T-helper 2 cell treated with Interferon-gamma antibody and Interleukin-4, amounts not matched to agents 100 ng/mL and 5 ng/mL, for 36 hours (primary cell): ENCODE measurements at regions not wholly inside any gene's neighbourhood (a gene's known extent, or its start where the extent isn't known, plus 50 kb on each side); places are given as distances from the start of the nearest gene placed in this dataset.
"Not testable (repeated sequence)": the region's sequence is repeated elsewhere in the genome, so short reads cannot be mapped to it uniquely, and the experiment has no call there.

ENCODE experiments used
- intact Hi-C: fragments of 100-400 bp; cut with micrococcal nuclease; formaldehyde crosslinking; loops from one replicate; pipeline ENCODE4 v1.15.1; 2023

DNA sequence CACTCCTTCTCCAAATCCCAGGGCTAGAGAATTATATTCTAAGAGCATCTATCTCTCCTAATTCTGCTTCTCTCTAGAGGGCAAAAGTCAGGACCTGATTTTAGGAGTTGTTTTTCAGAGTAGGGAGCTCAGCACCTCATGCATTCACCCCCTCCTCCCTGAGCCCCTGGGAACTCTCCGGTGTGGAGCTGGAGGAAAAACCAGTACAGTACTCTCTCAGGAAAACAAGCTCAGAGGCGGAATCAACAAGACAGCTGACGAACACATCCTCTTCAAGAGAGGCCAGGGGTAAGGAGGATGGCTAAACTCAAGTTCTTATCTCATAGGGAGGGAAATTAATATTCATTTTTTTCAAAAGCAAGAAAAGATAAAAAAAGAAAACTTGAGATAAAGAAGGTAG lies 120.1 kb upstream of the CDYL start:
- intact Hi-C loops, result no loop called here

- intact Hi-C loops, result no loop called here
Observed at GRCh38 chr6:4655196-4656025, 120.8 kb upstream of the CDYL start.

- intact Hi-C loops, result no loop called here
Observed at GRCh38 chr6:4653141-4653540, 123.1 kb upstream of the CDYL start.

GRCh38 chr6:4651831-4652467 lies 124.3 kb upstream of the CDYL start:
- intact Hi-C loops, result no loop called here

GRCh38 chr6:4649728-4650127 lies 126.5 kb upstream of the CDYL start:
- intact Hi-C loops, result no loop called here

GRCh38 chr6:4647414-4648365 lies 128.5 kb upstream of the CDYL start:
- intact Hi-C loops, result no loop called here

GRCh38 chr6:4645713-4646360 lies 130.4 kb upstream of the CDYL start:
- intact Hi-C loops, result no loop called here

- intact Hi-C loops, result no loop called here
Observed at GRCh38 chr6:4644996-4645395, 131.2 kb upstream of the CDYL start.

- intact Hi-C loops, result no loop called here
Observed at GRCh38 chr6:4641461-4641860, 134.7 kb upstream of the CDYL start.

- intact Hi-C loops, result no loop called here
Observed at GRCh38 chr6:4640139-4640538, 136.1 kb upstream of the CDYL start.

GRCh38 chr6:4638641-4639040 lies 137.6 kb upstream of the CDYL start:
- intact Hi-C loops, result no loop called here

DNA sequence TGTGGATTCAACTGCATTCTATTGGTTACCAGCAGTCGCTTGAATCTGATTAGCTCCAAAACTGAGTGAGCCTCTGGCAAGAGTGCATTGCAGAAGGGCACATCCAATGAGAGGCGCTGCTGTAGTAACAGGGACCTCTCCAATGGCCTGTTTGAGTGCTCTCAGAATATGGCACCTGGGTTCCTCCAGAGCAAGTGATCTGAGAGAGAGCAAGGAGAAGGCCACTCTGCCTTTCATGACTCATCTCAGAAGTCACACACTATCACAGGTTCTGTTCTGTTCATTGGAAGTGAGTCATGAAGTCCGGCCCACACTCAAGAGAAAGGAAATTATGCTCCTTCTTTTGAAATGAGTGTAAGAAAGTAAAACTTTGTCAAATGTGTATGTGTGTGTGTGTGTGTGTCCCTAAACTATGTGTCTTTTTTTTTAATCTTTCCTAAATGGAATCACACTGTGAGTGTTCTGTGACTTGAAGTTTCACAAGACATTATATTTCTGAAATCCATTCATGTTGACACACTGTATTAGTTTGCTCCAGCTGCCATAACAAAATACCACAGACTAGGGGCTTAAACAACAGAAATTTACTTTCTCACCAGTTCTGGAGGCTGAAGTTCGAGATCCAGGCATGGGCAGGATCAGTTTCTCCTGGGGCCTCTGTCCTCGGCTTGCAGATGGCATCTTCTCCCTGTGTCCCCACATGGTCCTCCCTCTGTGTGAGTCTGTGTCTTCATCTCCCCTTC lies 138.3 kb upstream of the CDYL start:
- intact Hi-C loops, result no loop called here

- intact Hi-C loops, result no loop called here
Observed at GRCh38 chr6:4636881-4637224, 139.4 kb upstream of the CDYL start.

DNA sequence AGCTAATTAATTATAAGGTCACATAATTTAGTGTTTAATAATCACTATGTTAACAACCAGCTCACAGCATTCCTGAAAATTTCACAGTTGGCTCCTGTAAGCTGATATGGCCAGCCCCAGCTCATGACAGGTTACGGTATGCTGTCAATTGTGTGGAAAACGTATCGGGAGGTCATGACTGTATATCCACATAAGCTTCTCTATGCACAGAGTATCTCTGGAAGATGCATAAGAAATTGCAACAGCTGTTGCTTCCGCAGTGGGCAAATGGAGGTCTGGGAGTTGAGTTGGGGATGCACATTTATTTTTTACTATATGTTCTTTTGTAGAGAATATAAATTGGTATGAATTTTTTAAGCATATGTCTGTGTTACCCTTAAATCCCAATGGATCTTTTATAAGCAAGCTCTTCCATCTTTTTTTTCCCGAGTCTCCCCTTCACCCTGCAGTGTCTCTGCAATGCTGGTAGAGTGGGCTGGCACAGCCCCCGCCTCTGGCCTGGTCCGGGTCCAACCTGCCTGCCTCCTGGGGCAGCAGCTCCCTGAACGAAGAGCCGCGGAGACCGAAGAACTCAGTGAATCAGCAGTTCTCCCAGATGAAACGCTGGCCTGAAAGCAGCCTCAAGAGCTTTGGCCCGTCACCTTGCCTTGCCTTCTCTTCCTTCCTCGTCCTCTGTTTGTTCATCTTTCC lies 139.9 kb upstream of the CDYL start:
- intact Hi-C loops, result no loop called here

- intact Hi-C loops, result no loop called here
Observed at GRCh38 chr6:4635666-4636065, 140.5 kb upstream of the CDYL start.

DNA sequence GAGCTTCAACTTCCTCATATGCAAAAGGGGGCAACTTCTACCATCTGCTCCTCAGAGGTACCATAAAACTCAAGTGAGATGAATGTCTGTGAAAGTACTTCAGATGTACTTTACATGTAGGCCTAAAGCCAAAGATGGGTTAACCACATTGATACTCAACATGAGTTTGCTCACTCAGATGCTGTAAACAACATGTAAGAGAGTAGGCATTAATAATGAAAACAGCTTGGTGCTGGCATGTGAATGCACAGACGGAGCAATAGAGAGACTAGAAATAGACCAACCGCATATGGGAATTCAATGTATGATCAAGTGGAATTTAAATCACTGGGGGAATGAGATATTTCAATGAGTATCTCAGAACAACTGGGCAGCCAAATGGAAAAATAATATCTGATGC lies 143.8 kb upstream of the CDYL start:
- intact Hi-C loops, result no loop called here

DNA sequence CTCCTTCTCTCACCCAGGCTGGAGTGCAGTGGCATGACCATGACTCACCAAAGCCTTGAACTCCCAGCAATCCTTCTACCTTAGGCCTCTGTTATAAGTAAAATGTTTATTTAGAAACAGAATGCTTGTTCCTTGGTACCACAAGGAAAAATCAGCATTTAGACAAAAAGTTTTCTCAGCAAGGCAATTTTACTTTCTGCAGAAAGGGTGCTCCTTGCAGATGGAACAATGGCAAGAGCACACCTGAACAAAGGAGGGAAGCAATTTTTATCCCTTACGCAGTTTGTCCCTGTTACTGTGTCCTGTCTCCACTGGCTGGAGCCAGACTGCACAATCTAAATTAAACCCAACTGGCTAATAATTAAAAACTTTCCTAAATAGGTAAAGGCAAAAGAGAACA lies 146.4 kb upstream of the CDYL start:
- intact Hi-C loops, result not testable (repeated sequence)

- intact Hi-C loops, result no loop called here
Observed at GRCh38 chr6:4625557-4625956, 150.6 kb upstream of the CDYL start.

- intact Hi-C loops, result no loop called here
Observed at GRCh38 chr6:4624726-4625125, 151.5 kb upstream of the CDYL start.
